Suprapubic skin (tissue), 4 donors: ENCODE measurements at regions not wholly inside any gene's neighbourhood (a gene's known extent, or its start where the extent isn't known, plus 50 kb on each side); places are given as distances from the start of the nearest gene placed in this dataset.

Experiments used
- EP300 ChIP-seq: sonication (generic); formaldehyde crosslinking; IDR thresholded peaks from one replicate; pipeline ENCODE4 v1.6.1; 2017; ENCODE audit warnings: antibody characterized with exemption
- POLR2A ChIP-seq, 2 donors: fragments of 450-650 bp; IDR thresholded peaks; one replicate each; pipeline ENCODE4 v1.6.1; 2017; ENCODE audit warnings: antibody characterized with exemption in 2 of 2, mild to moderate bottlenecking in 2 of 2, moderate library complexity in 2 of 2
- POLR2AphosphoS5 ChIP-seq, 3 donors: sonication (generic); formaldehyde crosslinking; IDR thresholded peaks; one replicate each; pipeline ENCODE4 v1.6.1; 2017; ENCODE audit warnings: antibody characterized with exemption in 3 of 3
- TF ChIP-seq, protein P1 (sequence below), 2 donors: fragments of 200-600 bp in 1 of 2; fragments of 450-650 bp in 1 of 2; sonication (generic) in 1 of 2; IDR thresholded peaks; one replicate each; pipeline ENCODE4 v1.5.1; 2016 to 2019; ENCODE audit warnings: antibody characterized with exemption in 2 of 2, mild to moderate bottlenecking in 1 of 2, moderate library complexity in 1 of 2

DNA sequence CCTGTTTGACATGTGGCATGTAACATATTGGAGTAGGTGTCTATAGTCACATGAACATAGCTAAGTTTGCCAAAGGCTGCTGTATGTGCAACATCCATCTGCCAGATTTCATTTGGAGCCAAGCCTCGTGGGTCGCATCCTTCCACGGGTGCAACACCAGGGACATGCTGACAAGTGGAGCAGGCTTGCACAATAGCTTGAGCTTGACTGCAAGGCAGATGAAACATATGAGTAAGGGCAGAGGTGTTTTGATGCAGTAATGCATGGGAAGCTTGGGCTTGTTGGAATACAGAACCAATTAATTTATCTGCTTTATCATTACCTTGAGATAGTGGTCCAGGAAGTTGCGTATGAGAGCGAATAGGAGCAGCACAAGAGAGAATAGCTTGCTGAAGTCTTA is 74.1 kb upstream of the BTN3A2 start:
- TF ChIP-seq, protein P1, sequence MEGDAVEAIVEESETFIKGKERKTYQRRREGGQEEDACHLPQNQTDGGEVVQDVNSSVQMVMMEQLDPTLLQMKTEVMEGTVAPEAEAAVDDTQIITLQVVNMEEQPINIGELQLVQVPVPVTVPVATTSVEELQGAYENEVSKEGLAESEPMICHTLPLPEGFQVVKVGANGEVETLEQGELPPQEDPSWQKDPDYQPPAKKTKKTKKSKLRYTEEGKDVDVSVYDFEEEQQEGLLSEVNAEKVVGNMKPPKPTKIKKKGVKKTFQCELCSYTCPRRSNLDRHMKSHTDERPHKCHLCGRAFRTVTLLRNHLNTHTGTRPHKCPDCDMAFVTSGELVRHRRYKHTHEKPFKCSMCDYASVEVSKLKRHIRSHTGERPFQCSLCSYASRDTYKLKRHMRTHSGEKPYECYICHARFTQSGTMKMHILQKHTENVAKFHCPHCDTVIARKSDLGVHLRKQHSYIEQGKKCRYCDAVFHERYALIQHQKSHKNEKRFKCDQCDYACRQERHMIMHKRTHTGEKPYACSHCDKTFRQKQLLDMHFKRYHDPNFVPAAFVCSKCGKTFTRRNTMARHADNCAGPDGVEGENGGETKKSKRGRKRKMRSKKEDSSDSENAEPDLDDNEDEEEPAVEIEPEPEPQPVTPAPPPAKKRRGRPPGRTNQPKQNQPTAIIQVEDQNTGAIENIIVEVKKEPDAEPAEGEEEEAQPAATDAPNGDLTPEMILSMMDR (IDR thresholded peaks at IDR 0.05) = no peak
- TF ChIP-seq POLR2A (IDR thresholded peaks at IDR 0.05) (no peak), POLR2AphosphoS5 (IDR thresholded peaks at IDR 0.05) (no peak), EP300 (no peak)
